GM19324 (cell line): ENCODE measurements at regions not wholly inside any gene's neighbourhood (a gene's known extent, or its start where the extent isn't known, plus 50 kb on each side); places are given as distances from the start of the nearest gene placed in this dataset.

Source experiments
- ATAC-seq: cut with Tn5 transposase; IDR thresholded peaks from one replicate; pipeline ENCODE4 v1.9.1; 2021; ENCODE audit warnings: mild to moderate bottlenecking, moderate library complexity; ENCODE audit not compliant: unreplicated experiment, low FRiP score

DNA sequence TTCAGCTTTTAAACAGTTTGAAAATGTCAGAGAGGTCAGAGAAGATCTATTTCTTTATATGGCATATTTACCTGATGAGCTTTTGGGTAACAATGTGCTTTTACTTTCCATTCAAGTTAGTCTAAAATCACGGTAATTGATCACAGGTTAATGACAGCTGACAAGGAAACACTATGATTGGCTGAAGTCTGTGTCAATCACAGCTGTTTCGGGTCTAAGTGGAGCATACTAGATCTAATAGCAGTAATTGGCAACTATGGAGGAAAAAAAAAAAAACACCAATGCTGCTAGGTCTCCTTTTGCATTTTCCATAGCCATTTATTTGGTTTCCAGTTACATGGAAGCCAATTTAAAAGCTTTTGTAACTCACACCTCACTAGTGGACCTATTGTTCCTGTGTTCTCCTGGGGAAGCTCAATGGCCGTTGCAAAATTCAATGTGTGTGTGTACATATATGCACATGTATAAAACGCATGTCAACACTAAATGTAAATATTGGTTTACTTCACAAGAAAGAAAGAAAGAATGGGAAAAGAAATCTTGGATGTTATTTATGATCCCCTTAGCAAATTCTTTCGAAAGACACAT is 568.3 kb upstream of the ZFHX3 start:
- no peak for ATAC-seq

GRCh38 chr16:73615071-73615940 is 567.4 kb upstream of the ZFHX3 start:
- ATAC-seq, result no peak

- ATAC-seq, result no peak
These were observed 566.2 kb upstream of the ZFHX3 start for GRCh38 chr16:73614131-73614530.

DNA sequence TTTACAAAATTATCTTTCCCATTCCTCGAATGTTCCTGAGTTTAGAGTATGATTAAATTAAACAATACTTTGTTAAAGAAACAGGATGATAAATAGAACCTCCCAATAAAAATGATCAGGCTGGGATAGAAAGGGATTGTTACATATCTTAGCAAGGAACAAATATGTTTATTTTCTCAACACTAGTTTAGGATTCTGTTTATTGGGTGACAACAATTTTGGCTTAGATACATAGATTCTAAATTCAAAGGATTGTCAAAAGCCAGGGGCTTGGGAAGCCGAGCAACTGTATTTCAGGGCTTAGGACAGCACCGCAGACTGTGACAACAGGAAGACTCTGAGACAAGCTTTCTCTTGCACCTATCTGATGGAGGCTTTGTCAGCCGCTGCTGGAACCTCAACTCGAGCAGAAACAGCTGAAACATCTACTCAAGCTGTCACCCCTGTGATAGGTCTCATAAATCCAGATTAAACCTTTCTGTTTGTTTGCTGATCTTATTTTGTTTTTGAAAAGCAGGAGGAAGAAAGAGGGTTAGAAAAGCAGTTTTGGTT is 562.8 kb upstream of the ZFHX3 start:
- ATAC-seq, result no peak

DNA sequence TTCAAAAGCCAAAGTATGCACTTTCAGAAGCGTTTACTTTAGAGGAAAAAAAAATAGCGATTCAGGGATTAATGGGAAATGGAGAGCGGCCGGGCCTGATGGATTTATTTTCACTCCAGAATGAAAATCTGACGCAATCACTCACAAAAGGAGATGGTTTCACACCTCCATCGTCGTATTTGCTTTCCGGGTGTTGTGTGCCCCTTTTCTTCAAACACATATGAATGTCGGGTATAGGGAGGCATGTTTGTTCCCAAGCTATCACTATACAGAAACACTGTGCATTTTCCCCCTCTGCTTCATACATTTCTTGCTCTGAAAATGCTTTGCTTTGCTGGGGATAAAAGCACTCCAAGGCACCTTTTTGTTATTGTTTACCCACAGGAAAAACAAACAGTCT is 562.2 kb upstream of the ZFHX3 start:
- ATAC-seq, result no peak

- ATAC-seq, result no peak
These were observed 561.0 kb upstream of the ZFHX3 start for GRCh38 chr16:73608911-73609310.

GRCh38 chr16:73605309-73605708 is 557.4 kb upstream of the ZFHX3 start:
- no peak for ATAC-seq

GRCh38 chr16:73601911-73602310 is 554.0 kb upstream of the ZFHX3 start:
- peak; percentile 51 for ATAC-seq

DNA sequence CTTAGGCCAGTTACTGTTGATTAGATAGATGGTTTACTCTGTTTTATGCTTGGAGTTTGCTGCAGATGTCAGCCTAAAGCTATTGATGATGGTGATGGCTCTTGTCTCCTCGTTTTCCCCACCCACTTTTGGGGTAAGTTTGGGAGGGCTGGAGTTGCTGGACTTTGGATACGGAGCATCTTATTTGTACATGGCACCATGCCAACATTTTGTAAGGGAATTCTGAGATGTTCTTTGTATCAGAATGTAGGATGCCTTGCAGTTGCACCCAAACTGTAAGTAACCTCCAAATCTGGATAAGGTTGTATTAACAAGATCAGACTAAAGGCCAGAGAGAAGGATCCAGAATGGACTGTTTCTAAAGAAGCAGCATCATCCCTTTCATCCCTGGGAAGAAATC is 551.9 kb upstream of the ZFHX3 start:
- no peak for ATAC-seq

DNA sequence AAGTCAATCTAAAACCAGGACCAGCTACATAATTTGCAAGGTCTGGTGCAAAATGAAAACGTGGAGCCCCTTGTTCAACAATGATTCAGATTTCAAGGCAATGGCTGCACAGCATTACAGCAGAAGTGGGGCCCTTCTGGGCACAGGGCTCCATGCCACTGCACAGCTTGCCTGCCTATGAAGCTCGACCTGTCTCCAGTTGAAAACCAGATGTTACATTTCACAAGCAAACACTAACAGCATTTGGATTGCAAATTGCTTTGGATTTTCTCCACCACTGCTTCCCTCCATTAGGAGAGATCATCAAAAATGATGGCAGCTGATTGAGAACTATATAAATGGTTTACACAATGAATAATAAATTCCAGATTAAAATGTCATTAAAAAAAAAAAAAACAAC is 551.4 kb upstream of the ZFHX3 start:
- no peak for ATAC-seq

- no peak for ATAC-seq
These were observed 536.2 kb upstream of the ZFHX3 start for GRCh38 chr16:73584157-73584556.

- ATAC-seq, result no peak
These were observed 524.4 kb upstream of the ZFHX3 start for GRCh38 chr16:73572135-73572828.

DNA sequence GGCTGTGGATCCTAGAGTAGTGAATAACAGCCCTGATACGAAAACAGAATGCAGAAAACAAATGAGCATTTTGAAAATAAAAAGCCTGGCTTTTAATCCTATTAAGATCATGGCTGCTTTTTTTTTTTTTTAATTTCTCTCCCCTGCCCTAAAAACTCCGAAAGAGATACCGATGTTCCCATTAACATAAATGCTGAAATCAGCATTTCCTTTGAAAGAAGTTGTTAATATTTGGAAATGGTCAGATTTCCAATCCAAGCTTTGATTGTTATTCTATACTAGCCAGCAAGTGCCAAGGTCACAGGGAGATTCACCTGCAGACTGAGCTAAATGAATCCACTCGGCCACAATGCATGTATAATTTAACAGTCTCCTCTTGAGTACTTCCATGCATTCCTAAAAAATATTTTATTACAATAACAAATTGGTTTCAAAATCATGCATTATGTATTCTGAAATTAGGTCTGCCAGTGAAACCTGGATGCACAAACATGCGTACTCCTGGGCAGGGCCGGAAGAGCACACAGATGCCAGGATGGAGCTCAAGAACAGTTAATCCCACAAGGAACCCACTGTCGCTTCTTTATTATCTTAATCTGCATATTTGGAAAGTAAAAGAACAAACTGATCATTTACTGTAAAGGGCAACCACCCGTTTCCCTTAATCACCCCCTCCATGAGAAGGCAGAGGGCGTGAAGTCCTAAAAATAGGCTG is 521.5 kb upstream of the ZFHX3 start:
- ATAC-seq, result no peak

GRCh38 chr16:73568769-73569168 is 520.8 kb upstream of the ZFHX3 start:
- ATAC-seq, result no peak

- ATAC-seq, result no peak
These were observed 518.0 kb upstream of the ZFHX3 start for GRCh38 chr16:73565925-73566324.

- ATAC-seq, result no peak
These were observed 517.3 kb upstream of the ZFHX3 start for GRCh38 chr16:73565263-73565662.

GRCh38 chr16:73563709-73564108 is 515.8 kb upstream of the ZFHX3 start:
- no peak for ATAC-seq

DNA sequence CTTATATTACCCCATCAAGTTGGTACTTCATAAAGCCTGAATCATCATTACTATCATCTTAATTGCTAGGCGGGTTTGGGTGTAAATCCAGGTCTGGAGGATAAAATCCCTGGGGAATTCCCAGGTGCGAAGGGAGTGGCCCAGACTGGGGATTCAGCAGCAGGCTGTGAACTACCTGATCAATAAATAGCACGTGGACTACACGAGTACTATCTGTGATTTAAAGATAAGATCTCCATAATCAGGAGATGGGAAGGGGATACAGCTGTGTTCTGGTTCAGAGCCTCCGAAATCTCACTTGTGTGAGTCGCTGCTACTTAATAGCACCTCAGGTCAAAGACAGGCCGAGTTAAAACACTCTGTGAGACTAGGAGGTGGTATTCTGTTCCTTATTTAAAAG is 512.6 kb upstream of the ZFHX3 start:
- no peak for ATAC-seq

DNA sequence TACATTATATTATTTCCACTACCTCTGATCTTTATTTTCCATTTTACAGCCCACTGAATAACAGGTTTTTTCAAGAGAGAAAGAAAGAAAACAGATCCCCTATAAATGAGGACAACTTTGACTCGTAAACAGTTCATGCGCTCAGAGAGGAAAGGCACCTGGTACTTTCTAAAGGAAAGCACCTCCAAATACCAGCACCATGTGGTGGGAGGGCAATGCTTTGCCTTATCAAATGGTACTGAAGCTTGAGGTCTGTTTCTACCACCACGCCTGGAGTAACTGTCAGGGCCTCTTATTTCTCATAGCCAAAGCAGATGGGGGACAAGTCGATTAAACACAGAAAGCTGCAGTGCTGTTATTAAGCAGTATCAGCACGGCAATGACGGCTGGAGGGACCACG is 510.3 kb upstream of the ZFHX3 start:
- ATAC-seq, result peak; percentile 41

- no peak for ATAC-seq
These were observed 506.2 kb upstream of the ZFHX3 start for GRCh38 chr16:73553941-73554660.
